Keratinocyte (primary cell): ENCODE measurements at regions not wholly inside any gene's neighbourhood (a gene's known extent, or its start where the extent isn't known, plus 50 kb on each side); places are given as distances from the start of the nearest gene placed in this dataset.

ENCODE experiments used
- DNase-seq: peaks from one replicate; pipeline ENCODE4 v3.0.0-alpha.2; 2011; ENCODE audit warnings: low read depth, missing footprints, low spot score
- FAIRE-seq: peaks from 2 replicates; lab custom pipeline; 2011; peaks lifted over from hg19 to GRCh38; lab: Jason Lieb, UNC
- H2AFZ ChIP-seq: 2 replicates; pipeline ENCODE4 v1.6.0; 2012; ENCODE audit warnings: low read length, control low read depth, inconsistent platforms; ENCODE audit not compliant: control insufficient read depth
- H3K27ac ChIP-seq: 2 replicates; pipeline ENCODE4 v1.5.1; 2011; ENCODE audit warnings: low read length; ENCODE audit not compliant: control insufficient read depth, insufficient read depth
- H3K27me3 ChIP-seq: 3 replicates; pipeline ENCODE4 v1.6.0; 2011; ENCODE audit warnings: low read length; ENCODE audit not compliant: control insufficient read depth, insufficient read depth; ENCODE audit errors: extremely low read depth
- H3K36me3 ChIP-seq, 2 experiments: 2 replicates in 1 of 2; 3 replicates in 1 of 2; pipeline ENCODE4 v1.5.1; 2011; ENCODE audit warnings: low read length in 2 of 2, mild to moderate bottlenecking in 1 of 2; ENCODE audit not compliant: control insufficient read depth in 2 of 2, insufficient read depth in 2 of 2; ENCODE audit errors: extremely low read depth in 1 of 2
- H3K4me1 ChIP-seq: 3 replicates; pipeline ENCODE4 v1.5.1; 2011; ENCODE audit warnings: low read length; ENCODE audit not compliant: control insufficient read depth, insufficient read depth; ENCODE audit errors: extremely low read depth
- H3K4me2 ChIP-seq: 3 replicates; pipeline ENCODE4 v1.6.0; 2011; ENCODE audit warnings: low read depth, low read length; ENCODE audit not compliant: control insufficient read depth, insufficient read depth; ENCODE audit errors: extremely low read depth
- H3K4me3 ChIP-seq, 3 experiments: fragments of 200-600 bp in 1 of 3; sonication (generic) in 1 of 3; 2 replicates in 2 of 3; 3 replicates in 1 of 3; pipeline ENCODE4 v1.5.1; 2011 to 2016; ENCODE audit warnings: low read length in 3 of 3, mild to moderate bottlenecking in 3 of 3, control low read depth in 2 of 3, inconsistent platforms in 1 of 3, low read depth in 1 of 3, mixed read lengths in 1 of 3, mixed run types in 1 of 3, moderate library complexity in 1 of 3; ENCODE audit not compliant: control insufficient read depth in 2 of 3, insufficient read depth in 2 of 3; ENCODE audit errors: extremely low read depth in 1 of 3
- H3K79me2 ChIP-seq: 2 replicates; pipeline ENCODE4 v1.6.0; 2012; ENCODE audit warnings: low read length; ENCODE audit not compliant: control insufficient read depth, insufficient read depth
- H3K9ac ChIP-seq: 3 replicates; pipeline ENCODE4 v1.6.0; 2011; ENCODE audit warnings: low read length; ENCODE audit not compliant: control insufficient read depth, insufficient read depth; ENCODE audit errors: extremely low read depth
- H3K9me1 ChIP-seq: 3 replicates; pipeline ENCODE4 v1.6.0; 2011; ENCODE audit warnings: low read length; ENCODE audit not compliant: control insufficient read depth, insufficient read depth; ENCODE audit errors: extremely low read depth
- H3K9me3 ChIP-seq: 2 replicates; pipeline ENCODE4 v1.5.1; 2012; ENCODE audit warnings: low read depth, low read length; ENCODE audit not compliant: control insufficient read depth
- H4K20me1 ChIP-seq: 3 replicates; pipeline ENCODE4 v1.6.0; 2011; ENCODE audit warnings: low read length; ENCODE audit not compliant: control insufficient read depth, insufficient read depth; ENCODE audit errors: extremely low read depth
- CTCF ChIP-seq, 3 experiments: IDR thresholded peaks in 1 of 3; conservative IDR thresholded peaks in 1 of 3; optimal IDR thresholded peaks in 1 of 3; 2 replicates in 2 of 3; 3 replicates in 1 of 3; pipeline versions ENCODE3 to v1.5.1; 2011; ENCODE audit warnings: low read length in 3 of 3, mild to moderate bottlenecking in 3 of 3, moderate library complexity in 2 of 3, control low read depth in 1 of 3, inconsistent platforms in 1 of 3; ENCODE audit not compliant: insufficient read depth in 2 of 3; ENCODE audit errors: extremely low read depth in 1 of 3
- EZH2 ChIP-seq: IDR thresholded peaks from one replicate; pipeline ENCODE4 v1.6.1; 2012; ENCODE audit warnings: inconsistent platforms, mild to moderate bottlenecking, low read length, moderate library complexity
- dilution Hi-C: fragments of 300-500 bp; cut with MboI; formaldehyde crosslinking; loops from one replicate; pipeline ENCODE4 v1.7.0; 2020; ENCODE audit warnings: low sequenced_read_pairs; ENCODE audit not compliant: extremely low pct_ligation_motif_present

GRCh38 chr6:135673501-135674309 lies 176.2 kb upstream of the AHI1 start:
- no peak overlapping the region for H3K27ac ChIP-seq
- no peaks in the 10 kb centered on the region for H3K9me3 ChIP-seq
- H2AFZ ChIP-seq = no peak overlapping the region
- DNase-seq = no peak
- H3K79me2 ChIP-seq = no peaks in the 10 kb centered on the region
- TF ChIP-seq CTCF (optimal IDR thresholded peaks at IDR 0.05 in 1 of 3, IDR thresholded peaks at IDR 0.05 in 1 of 3, conservative IDR thresholded peaks at IDR 0.05 in 1 of 3; ENCODE audit: extremely low read depth in 1 of 3, insufficient read depth in 2 of 3, low read length in 3 of 3) = no peak
- no peaks in the 10 kb centered on the region for H4K20me1 ChIP-seq
- no peak overlapping the region for H3K9ac ChIP-seq
- no peaks in the 10 kb centered on the region for H3K36me3 ChIP-seq
- H3K4me2 ChIP-seq = no peak overlapping the region
- no peaks in the 10 kb centered on the region for H3K4me1 ChIP-seq
- H3K4me3 ChIP-seq = no peak overlapping the region
- dilution Hi-C loops = no loop called here
- H3K9me1 ChIP-seq = no peaks in the 10 kb centered on the region
- no peak for FAIRE-seq
- H3K27me3 ChIP-seq = no peaks in the 10 kb centered on the region

- DNase-seq (no peak), FAIRE-seq (no peak)
- Histone ChIP-seq H4K20me1 (no peaks in the 10 kb centered on the region), H3K36me3 (no peaks in the 10 kb centered on the region), H3K27me3 (no peaks in the 10 kb centered on the region), H3K27ac (no peak overlapping the region), H2AFZ (no peak overlapping the region), H3K4me2 (no peak overlapping the region), H3K4me1 (no peaks in the 10 kb centered on the region), H3K4me3 (no peak overlapping the region), H3K79me2 (no peaks in the 10 kb centered on the region), H3K9me1 (no peaks in the 10 kb centered on the region), H3K9me3 (no peaks in the 10 kb centered on the region), H3K9ac (no peak overlapping the region)
- dilution Hi-C loops = no loop called here
- no peak for TF ChIP-seq EZH2
- no peak for TF ChIP-seq CTCF (optimal IDR thresholded peaks at IDR 0.05 in 1 of 3, IDR thresholded peaks at IDR 0.05 in 1 of 3, conservative IDR thresholded peaks at IDR 0.05 in 1 of 3; ENCODE audit: extremely low read depth in 1 of 3, insufficient read depth in 2 of 3, low read length in 3 of 3)
Measured at GRCh38 chr6:135675026-135675425, 176.5 kb upstream of the PDE7B start.
